ENCODE measurements at regions not wholly inside any gene's neighbourhood (a gene's known extent, or its start where the extent isn't known, plus 50 kb on each side); places are given as distances from the start of the nearest gene placed in this dataset.

GRCh38 chr12:30847259-30847658 is 79.3 kb upstream of the TSPAN11 start:
- no peak overlapping the region for H3K9ac ChIP-seq (ENCODE audit: low read length)
- H3K4me3 ChIP-seq (ENCODE audit: low read depth, low read length, poor library complexity, severe bottlenecking) = no peak overlapping the region
- no peaks in the 10 kb centered on the region for H3K27me3 ChIP-seq (ENCODE audit: insufficient read depth, low read length)
- H3K4me2 ChIP-seq (ENCODE audit: low read length) = no peak overlapping the region
- TF ChIP-seq CTCF (IDR thresholded peaks at IDR 0.05; ENCODE audit: low read length) = peak; percentile 91
- no peak for TF ChIP-seq EZH2 (IDR thresholded peaks at IDR 0.05; ENCODE audit: borderline replicate concordance, low read length)
- no peaks in the 10 kb centered on the region for H3K79me2 ChIP-seq (ENCODE audit: insufficient read depth, low read length)
- H3K36me3 ChIP-seq (ENCODE audit: insufficient read depth, low read length) = no peaks in the 10 kb centered on the region
- no peaks in the 10 kb centered on the region for H3K9me2 ChIP-seq (ENCODE audit: low read depth, low read length)
- no peaks in the 10 kb centered on the region for H3F3A ChIP-seq (ENCODE audit: insufficient read depth, low read length)
- no peak overlapping the region for H3K27ac ChIP-seq (ENCODE audit: low read depth, low read length, poor library complexity, severe bottlenecking)
- no peaks in the 10 kb centered on the region for H3K9me3 ChIP-seq (ENCODE audit: low read length)
- H3K4me1 ChIP-seq (ENCODE audit: insufficient read depth, low read length, severe bottlenecking) = peaks cover 14% of the 10 kb centered on the region
- H4K20me1 ChIP-seq (ENCODE audit: insufficient read depth, low read length) = no peaks in the 10 kb centered on the region
- no peak overlapping the region for H2AFZ ChIP-seq (ENCODE audit: low read length)

GRCh38 chr12:30846776-30847175 is 79.8 kb upstream of the TSPAN11 start:
- no peaks in the 10 kb centered on the region for H3K9me3 ChIP-seq (ENCODE audit: low read length)
- no peak overlapping the region for H3K4me3 ChIP-seq (ENCODE audit: low read depth, low read length, poor library complexity, severe bottlenecking)
- no peaks in the 10 kb centered on the region for H3K79me2 ChIP-seq (ENCODE audit: insufficient read depth, low read length)
- no peaks in the 10 kb centered on the region for H3F3A ChIP-seq (ENCODE audit: insufficient read depth, low read length)
- no peak overlapping the region for H2AFZ ChIP-seq (ENCODE audit: low read length)
- no peaks in the 10 kb centered on the region for H4K20me1 ChIP-seq (ENCODE audit: insufficient read depth, low read length)
- no peak overlapping the region for H3K9ac ChIP-seq (ENCODE audit: low read length)
- H3K4me2 ChIP-seq (ENCODE audit: low read length) = no peak overlapping the region
- peaks cover 12% of the 10 kb centered on the region for H3K4me1 ChIP-seq (ENCODE audit: insufficient read depth, low read length, severe bottlenecking)
- H3K36me3 ChIP-seq (ENCODE audit: insufficient read depth, low read length) = no peaks in the 10 kb centered on the region
- TF ChIP-seq EZH2 (IDR thresholded peaks at IDR 0.05; ENCODE audit: borderline replicate concordance, low read length) = no peak
- no peak for TF ChIP-seq CTCF (IDR thresholded peaks at IDR 0.05; ENCODE audit: low read length)
- no peaks in the 10 kb centered on the region for H3K9me2 ChIP-seq (ENCODE audit: low read depth, low read length)
- H3K27ac ChIP-seq (ENCODE audit: low read depth, low read length, poor library complexity, severe bottlenecking) = no peak overlapping the region
- H3K27me3 ChIP-seq (ENCODE audit: insufficient read depth, low read length) = no peaks in the 10 kb centered on the region

GRCh38 chr12:30845676-30846075 is 80.9 kb upstream of the TSPAN11 start:
- no peaks in the 10 kb centered on the region for H3K36me3 ChIP-seq (ENCODE audit: insufficient read depth, low read length)
- no peak overlapping the region for H3K4me2 ChIP-seq (ENCODE audit: low read length)
- H3K9me3 ChIP-seq (ENCODE audit: low read length) = no peaks in the 10 kb centered on the region
- H3K27ac ChIP-seq (ENCODE audit: low read depth, low read length, poor library complexity, severe bottlenecking) = no peak overlapping the region
- H3K79me2 ChIP-seq (ENCODE audit: insufficient read depth, low read length) = no peaks in the 10 kb centered on the region
- no peak overlapping the region for H3K9ac ChIP-seq (ENCODE audit: low read length)
- H2AFZ ChIP-seq (ENCODE audit: low read length) = no peak overlapping the region
- no peaks in the 10 kb centered on the region for H3K27me3 ChIP-seq (ENCODE audit: insufficient read depth, low read length)
- no peak overlapping the region for H3K4me3 ChIP-seq (ENCODE audit: low read depth, low read length, poor library complexity, severe bottlenecking)
- no peak for TF ChIP-seq EZH2 (IDR thresholded peaks at IDR 0.05; ENCODE audit: borderline replicate concordance, low read length)
- no peak for TF ChIP-seq CTCF (IDR thresholded peaks at IDR 0.05; ENCODE audit: low read length)
- no peaks in the 10 kb centered on the region for H3F3A ChIP-seq (ENCODE audit: insufficient read depth, low read length)
- H4K20me1 ChIP-seq (ENCODE audit: insufficient read depth, low read length) = no peaks in the 10 kb centered on the region
- peaks cover 2% of the 10 kb centered on the region for H3K4me1 ChIP-seq (ENCODE audit: insufficient read depth, low read length, severe bottlenecking)
- no peaks in the 10 kb centered on the region for H3K9me2 ChIP-seq (ENCODE audit: low read depth, low read length)
